Heart left ventricle (tissue), 13 donors: ENCODE measurements at regions not wholly inside any gene's neighbourhood (a gene's known extent, or its start where the extent isn't known, plus 50 kb on each side); places are given as distances from the start of the nearest gene placed in this dataset.

Source experiments
- POLR2A ChIP-seq, 2 donors: fragments of 450-650 bp; IDR thresholded peaks; one replicate each; pipeline ENCODE4 v1.6.1; 2017; ENCODE audit warnings: antibody characterized with exemption in 2 of 2, mild to moderate bottlenecking in 2 of 2, moderate library complexity in 2 of 2
- TF ChIP-seq, protein P1 (sequence below), 12 donors: fragments of 200-600 bp; sonication (generic) in 4 of 12; IDR thresholded peaks; one replicate each; pipeline versions ENCODE4 v1.5.0 to v1.8.0; 2018 to 2022; ENCODE audit warnings: antibody characterized with exemption in 12 of 12, mild to moderate bottlenecking in 5 of 12
- donor health status: ischemic (EF 13 %, LVEDD 7.1; RV severe dilation, severe dysfunction).
- donor health status: DM: no; HTN: yes; CAD: no.
- donor health status: DM: no; HTN: no; CAD: no.
- donor health status: ischemic (EF 25% LVEDD 6.9; RV normal size, moderate dysfunction).
- donor health status: ischemic (EF 25% LVEDD 5.7; RV mildly dilated, moderate dysfunction).
- donor health status: ischemic (EF 35%, LVEDD 5.7; RV mildly dilated, moderate dysfunction).
- donor health status: nonischemic (EF 11% LVEDD 7.7; RV severe dilation, severe dysfunction).
- donor health status: DM: yes; HTN: yes; CAD: no.
- donor health status: PGD.
- donor health status: ischemic (EF 29% LVEDD 5.4; RV normal size, mild dysfunction).
- donor health status: nonischemic (EF 23%, LVEDD 6.1; RV moderate dilation, normal function).

DNA sequence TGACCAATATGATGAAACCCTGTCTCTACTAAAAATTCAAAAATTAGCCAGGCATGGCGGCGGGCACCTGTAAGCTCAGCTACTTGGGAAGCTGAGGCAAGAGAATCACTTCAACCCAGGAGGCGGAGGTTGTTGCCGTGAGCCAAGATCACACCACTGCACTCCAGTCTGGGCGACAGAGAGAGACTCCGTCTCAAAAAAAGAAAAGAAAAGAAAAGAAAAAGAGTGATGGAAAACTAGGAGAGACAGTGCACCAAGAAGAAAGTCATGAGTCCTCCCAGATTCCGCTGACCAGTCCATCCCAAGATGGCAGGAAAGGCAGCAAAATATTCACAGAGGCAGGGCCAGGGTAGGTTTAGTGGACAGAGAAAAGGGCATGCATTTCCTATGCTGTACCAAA lies 226.9 kb downstream of the ASMT start:
- TF ChIP-seq, protein P1, sequence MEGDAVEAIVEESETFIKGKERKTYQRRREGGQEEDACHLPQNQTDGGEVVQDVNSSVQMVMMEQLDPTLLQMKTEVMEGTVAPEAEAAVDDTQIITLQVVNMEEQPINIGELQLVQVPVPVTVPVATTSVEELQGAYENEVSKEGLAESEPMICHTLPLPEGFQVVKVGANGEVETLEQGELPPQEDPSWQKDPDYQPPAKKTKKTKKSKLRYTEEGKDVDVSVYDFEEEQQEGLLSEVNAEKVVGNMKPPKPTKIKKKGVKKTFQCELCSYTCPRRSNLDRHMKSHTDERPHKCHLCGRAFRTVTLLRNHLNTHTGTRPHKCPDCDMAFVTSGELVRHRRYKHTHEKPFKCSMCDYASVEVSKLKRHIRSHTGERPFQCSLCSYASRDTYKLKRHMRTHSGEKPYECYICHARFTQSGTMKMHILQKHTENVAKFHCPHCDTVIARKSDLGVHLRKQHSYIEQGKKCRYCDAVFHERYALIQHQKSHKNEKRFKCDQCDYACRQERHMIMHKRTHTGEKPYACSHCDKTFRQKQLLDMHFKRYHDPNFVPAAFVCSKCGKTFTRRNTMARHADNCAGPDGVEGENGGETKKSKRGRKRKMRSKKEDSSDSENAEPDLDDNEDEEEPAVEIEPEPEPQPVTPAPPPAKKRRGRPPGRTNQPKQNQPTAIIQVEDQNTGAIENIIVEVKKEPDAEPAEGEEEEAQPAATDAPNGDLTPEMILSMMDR (IDR thresholded peaks at IDR 0.05), result no peak
- no peak for TF ChIP-seq POLR2A (IDR thresholded peaks at IDR 0.05)
